ENCODE measurements at regions not wholly inside any gene's neighbourhood (a gene's known extent, or its start where the extent isn't known, plus 50 kb on each side); places are given as distances from the start of the nearest gene placed in this dataset.

GRCh38 chr4:12173496-12173895 is 744.8 kb upstream of the HS3ST1 start:
- CTCF ChIA-PET = no interaction called here
- no peaks in the 10 kb centered on the region for H3K4me1 ChIP-seq
- no peak for FAIRE-seq
- no peak overlapping the region for H3K4me3 ChIP-seq
- H3K27ac ChIP-seq = no peak overlapping the region
- H3K4me2 ChIP-seq = no peak overlapping the region
- 11% methylated on average over 4 of the region's 4 CpGs for WGBS (ENCODE audit: missing lambda C conversion rate)
- POLR2A ChIA-PET = no interaction called here
- no peak for ATAC-seq
- no peak for TF ChIP-seq FOXS1 (CRISPR knock-in tag; IDR thresholded peaks at IDR 0.05)
- TF ChIP-seq, protein P1, sequence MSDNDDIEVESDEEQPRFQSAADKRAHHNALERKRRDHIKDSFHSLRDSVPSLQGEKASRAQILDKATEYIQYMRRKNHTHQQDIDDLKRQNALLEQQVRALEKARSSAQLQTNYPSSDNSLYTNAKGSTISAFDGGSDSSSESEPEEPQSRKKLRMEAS (IDR thresholded peaks at IDR 0.05) = no peak
- no peak for TF ChIP-seq CTCF (IDR thresholded peaks at IDR 0.05)
- TF ChIP-seq EHF (CRISPR knock-in tag; IDR thresholded peaks at IDR 0.05) = no peak
- no peak for TF ChIP-seq HOXA7 (CRISPR knock-in tag; IDR thresholded peaks at IDR 0.05)
- no peak for TF ChIP-seq POLR2A (IDR thresholded peaks at IDR 0.05; ENCODE audit: low read length)
- no peak for TF ChIP-seq ESRRA (IDR thresholded peaks at IDR 0.05; ENCODE audit: borderline replicate concordance, low read length)
- no peak for TF ChIP-seq HEYL (CRISPR knock-in tag; IDR thresholded peaks at IDR 0.05)
- TF ChIP-seq FOSL2 (IDR thresholded peaks at IDR 0.05) = no peak
- TF ChIP-seq FOSL2 (CRISPR knock-in tag; IDR thresholded peaks at IDR 0.05) = no peak
- no peak for DNase-seq (ENCODE audit: low read depth in 1 of 2, low spot score in 1 of 2)
- no peaks in the 10 kb centered on the region for H3K9me3 ChIP-seq

DNA sequence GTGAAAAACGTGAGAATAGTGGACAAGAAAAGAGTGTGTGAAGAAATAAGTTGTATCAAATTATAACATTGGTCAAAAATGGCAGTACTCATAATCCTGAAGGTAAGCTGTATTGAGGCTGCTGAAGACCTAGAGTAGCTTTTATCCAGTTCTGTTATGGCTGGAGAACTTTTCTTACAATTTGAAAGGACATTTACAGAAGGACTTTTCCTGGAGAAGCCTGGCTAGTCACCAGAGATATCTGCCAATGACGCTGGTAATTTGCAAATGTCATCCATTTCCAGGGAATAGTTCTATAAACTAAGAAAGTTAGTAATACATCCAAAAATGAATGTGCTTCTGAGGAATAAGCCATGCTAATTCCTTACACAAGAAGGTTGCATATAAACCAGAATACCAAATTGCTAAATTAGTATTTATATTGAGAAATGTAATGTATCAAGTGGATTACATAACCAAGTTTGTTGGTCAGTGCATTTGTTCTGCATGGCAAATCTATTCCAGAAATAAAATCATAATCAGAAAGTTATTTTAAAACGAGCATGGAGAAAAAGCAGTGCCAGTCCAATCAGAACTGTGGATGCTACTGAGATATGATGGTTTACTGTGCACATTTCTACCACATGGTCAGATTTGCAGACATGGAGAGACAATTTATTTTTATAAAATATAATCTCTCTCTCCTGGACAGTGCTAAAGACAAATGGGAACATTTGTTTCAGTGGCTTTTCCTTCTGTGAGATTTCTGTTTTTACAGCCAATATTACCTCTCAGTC is 743.7 kb upstream of the HS3ST1 start:
- ATAC-seq = no peak
- no peak overlapping the region for H3K27ac ChIP-seq
- no peak for FAIRE-seq
- H3K4me3 ChIP-seq = no peak overlapping the region
- CTCF ChIA-PET = no interaction called here
- TF ChIP-seq MYC (IDR thresholded peaks at IDR 0.05; ENCODE audit: borderline replicate concordance, low read length) (no peak), NR3C1 (IDR thresholded peaks at IDR 0.05) (no peak), SMC3 (IDR thresholded peaks at IDR 0.05) (no peak), ZC3H11A (IDR thresholded peaks at IDR 0.05) (no peak), ZFP36 (IDR thresholded peaks at IDR 0.05; ENCODE audit: borderline replicate concordance, partially characterized antibody) (no peak), CHD4 (IDR thresholded peaks at IDR 0.05; ENCODE audit: borderline replicate concordance) (no peak), JUNB (IDR thresholded peaks at IDR 0.05) (no peak), FOXS1 (CRISPR knock-in tag; IDR thresholded peaks at IDR 0.05) (no peak), BHLHE40 (IDR thresholded peaks at IDR 0.05; ENCODE audit: low read depth, low read length) (no peak), POLR2A (IDR thresholded peaks at IDR 0.05; ENCODE audit: low read length) (no peak), MAFK (IDR thresholded peaks at IDR 0.05; ENCODE audit: partially characterized antibody) (no peak), POLR2AphosphoS2 (conservative IDR thresholded peaks at IDR 0.05; ENCODE audit: low read length) (no peak)
- TF ChIP-seq, protein P1 (IDR thresholded peaks at IDR 0.05) = no peak
- TF ChIP-seq, protein P2, sequence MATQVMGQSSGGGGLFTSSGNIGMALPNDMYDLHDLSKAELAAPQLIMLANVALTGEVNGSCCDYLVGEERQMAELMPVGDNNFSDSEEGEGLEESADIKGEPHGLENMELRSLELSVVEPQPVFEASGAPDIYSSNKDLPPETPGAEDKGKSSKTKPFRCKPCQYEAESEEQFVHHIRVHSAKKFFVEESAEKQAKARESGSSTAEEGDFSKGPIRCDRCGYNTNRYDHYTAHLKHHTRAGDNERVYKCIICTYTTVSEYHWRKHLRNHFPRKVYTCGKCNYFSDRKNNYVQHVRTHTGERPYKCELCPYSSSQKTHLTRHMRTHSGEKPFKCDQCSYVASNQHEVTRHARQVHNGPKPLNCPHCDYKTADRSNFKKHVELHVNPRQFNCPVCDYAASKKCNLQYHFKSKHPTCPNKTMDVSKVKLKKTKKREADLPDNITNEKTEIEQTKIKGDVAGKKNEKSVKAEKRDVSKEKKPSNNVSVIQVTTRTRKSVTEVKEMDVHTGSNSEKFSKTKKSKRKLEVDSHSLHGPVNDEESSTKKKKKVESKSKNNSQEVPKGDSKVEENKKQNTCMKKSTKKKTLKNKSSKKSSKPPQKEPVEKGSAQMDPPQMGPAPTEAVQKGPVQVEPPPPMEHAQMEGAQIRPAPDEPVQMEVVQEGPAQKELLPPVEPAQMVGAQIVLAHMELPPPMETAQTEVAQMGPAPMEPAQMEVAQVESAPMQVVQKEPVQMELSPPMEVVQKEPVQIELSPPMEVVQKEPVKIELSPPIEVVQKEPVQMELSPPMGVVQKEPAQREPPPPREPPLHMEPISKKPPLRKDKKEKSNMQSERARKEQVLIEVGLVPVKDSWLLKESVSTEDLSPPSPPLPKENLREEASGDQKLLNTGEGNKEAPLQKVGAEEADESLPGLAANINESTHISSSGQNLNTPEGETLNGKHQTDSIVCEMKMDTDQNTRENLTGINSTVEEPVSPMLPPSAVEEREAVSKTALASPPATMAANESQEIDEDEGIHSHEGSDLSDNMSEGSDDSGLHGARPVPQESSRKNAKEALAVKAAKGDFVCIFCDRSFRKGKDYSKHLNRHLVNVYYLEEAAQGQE (IDR thresholded peaks at IDR 0.05) = no peak
- POLR2A ChIA-PET = no interaction called here
- H3K4me2 ChIP-seq = no peak overlapping the region
- 0% methylated on average over 3 of the region's 3 CpGs for WGBS (ENCODE audit: missing lambda C conversion rate)
- no peaks in the 10 kb centered on the region for H3K4me1 ChIP-seq
- H3K9me3 ChIP-seq = no peaks in the 10 kb centered on the region
- no peak for DNase-seq (ENCODE audit: low read depth in 1 of 2, low spot score in 1 of 2)
